ENCODE measurements at regions not wholly inside any gene's neighbourhood (a gene's known extent, or its start where the extent isn't known, plus 50 kb on each side); places are given as distances from the start of the nearest gene placed in this dataset.
"Not testable (repeated sequence)": the region's sequence is repeated elsewhere in the genome, so short reads cannot be mapped to it uniquely, and the experiment has no call there.

GRCh38 chr15:56811586-56811985 is 78.3 kb upstream of the ZNF280D start:
- no peak for DNase-seq

GRCh38 chr15:56808160-56808559 is 74.9 kb upstream of the ZNF280D start:
- DNase-seq = no peak

- DNase-seq = no peak
Observed at GRCh38 chr15:56806148-56806536, 72.8 kb upstream of the ZNF280D start.

- DNase-seq = peak in 12 of 56 donors; percentile 3 to 38 (median 20)
Observed at GRCh38 chr15:56805466-56806147, 72.3 kb upstream of the ZNF280D start.

GRCh38 chr15:56804938-56805337 is 71.6 kb upstream of the ZNF280D start:
- no peak for DNase-seq

GRCh38 chr15:56804279-56804678 is 71.0 kb upstream of the ZNF280D start:
- no peak for DNase-seq

GRCh38 chr15:56802161-56802560 is 68.9 kb upstream of the ZNF280D start:
- DNase-seq = no peak

- DNase-seq = no peak
Observed at GRCh38 chr15:56798639-56799038, 65.3 kb upstream of the ZNF280D start.

- DNase-seq = no peak
Observed at GRCh38 chr15:56797720-56798275, 64.5 kb upstream of the ZNF280D start.

GRCh38 chr15:56795502-56795901 is 62.2 kb upstream of the ZNF280D start:
- no peak for DNase-seq

- no peak for DNase-seq
Observed at GRCh38 chr15:56794553-56795329, 61.4 kb upstream of the ZNF280D start.

- no peak for DNase-seq
Observed at GRCh38 chr15:56794165-56794552, 60.9 kb upstream of the ZNF280D start.

- DNase-seq = no peak
Observed at GRCh38 chr15:56792211-56792610, 58.9 kb upstream of the ZNF280D start.

GRCh38 chr15:56791521-56791920 is 58.2 kb upstream of the ZNF280D start:
- not testable (repeated sequence) for DNase-seq

- no peak for DNase-seq
Observed at GRCh38 chr15:56788359-56788758, 55.0 kb upstream of the ZNF280D start.

- DNase-seq = no peak
Observed at GRCh38 chr15:56786966-56787365, 53.7 kb upstream of the ZNF280D start.

GRCh38 chr15:56783857-56784661 is 50.8 kb upstream of the ZNF280D start:
- DNase-seq = no peak

GRCh38 chr15:56783156-56783856 is 50.0 kb upstream of the ZNF280D start:
- no peak for DNase-seq

All from amygdala (tissue), 56 donors.